ENCODE measurements at regions not wholly inside any gene's neighbourhood (a gene's known extent, or its start where the extent isn't known, plus 50 kb on each side); places are given as distances from the start of the nearest gene placed in this dataset.

DNA sequence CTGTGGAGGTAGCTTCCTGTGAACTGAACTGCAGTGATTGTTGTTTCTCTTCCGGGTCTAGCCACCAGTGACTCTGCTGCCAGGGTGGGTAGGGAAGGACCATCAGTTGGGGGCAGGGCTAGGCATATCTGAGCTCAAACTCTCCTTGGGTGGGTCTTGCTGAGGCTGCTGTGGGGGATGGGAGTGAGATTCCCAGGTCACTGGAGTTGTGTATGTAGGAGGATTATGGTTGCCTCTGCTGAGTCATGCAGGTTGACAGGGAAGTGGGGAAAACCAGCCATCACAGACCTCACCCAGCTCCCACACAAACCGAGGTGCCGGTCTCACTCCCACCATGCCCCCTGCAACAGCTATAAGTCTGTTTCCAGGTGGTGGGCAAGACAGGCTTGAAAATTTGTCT lies 1937.8 kb downstream of the PCDH7 start:
- no peak for TF ChIP-seq PATZ1 (CRISPR knock-in tag; IDR thresholded peaks at IDR 0.05; ENCODE audit: borderline replicate concordance)
- TF ChIP-seq SNAI2 (CRISPR knock-in tag; IDR thresholded peaks at IDR 0.05) = no peak
- no peak for TF ChIP-seq TOX (CRISPR knock-in tag; IDR thresholded peaks at IDR 0.05; ENCODE audit: borderline replicate concordance)
- no peak for TF ChIP-seq ZNF565 (CRISPR knock-in tag; conservative IDR thresholded peaks at IDR 0.05; ENCODE audit: low read depth)
- no peak for TF ChIP-seq ZFP30 (CRISPR knock-in tag; IDR thresholded peaks at IDR 0.05)
- TF ChIP-seq BACH2 (CRISPR knock-in tag; IDR thresholded peaks at IDR 0.05; ENCODE audit: borderline replicate concordance) = no peak
- no peak for TF ChIP-seq PPARA (CRISPR knock-in tag; IDR thresholded peaks at IDR 0.05; ENCODE audit: borderline replicate concordance)
- TF ChIP-seq ZFP3 (CRISPR knock-in tag; IDR thresholded peaks at IDR 0.05) = no peak
- TF ChIP-seq ESRRG (CRISPR knock-in tag; IDR thresholded peaks at IDR 0.05) = no peak
- no peak for TF ChIP-seq OSR1 (CRISPR knock-in tag; IDR thresholded peaks at IDR 0.05)
- no peak for TF ChIP-seq ZC3H10 (CRISPR knock-in tag; IDR thresholded peaks at IDR 0.05)
- no peak for TF ChIP-seq GLIS3 (CRISPR knock-in tag; IDR thresholded peaks at IDR 0.05)
- TF ChIP-seq ZNF8 (CRISPR knock-in tag; IDR thresholded peaks at IDR 0.05) = no peak
- no peak for TF ChIP-seq ARNTL (CRISPR knock-in tag; IDR thresholded peaks at IDR 0.05; ENCODE audit: borderline replicate concordance, low read depth)
- no peak for TF ChIP-seq CSRNP3 (CRISPR knock-in tag; IDR thresholded peaks at IDR 0.05)
- ATAC-seq = no peak

- TF ChIP-seq PATZ1 (CRISPR knock-in tag; IDR thresholded peaks at IDR 0.05; ENCODE audit: borderline replicate concordance) = no peak
- TF ChIP-seq BACH2 (CRISPR knock-in tag; IDR thresholded peaks at IDR 0.05; ENCODE audit: borderline replicate concordance) = no peak
- no peak for TF ChIP-seq RARB (CRISPR knock-in tag; IDR thresholded peaks at IDR 0.05)
- TF ChIP-seq OSR1 (CRISPR knock-in tag; IDR thresholded peaks at IDR 0.05) = no peak
- no peak for TF ChIP-seq ISL1 (CRISPR knock-in tag; IDR thresholded peaks at IDR 0.05)
- no peak for ATAC-seq
Observed at GRCh38 chr4:32661229-32661628, 1941.1 kb downstream of the PCDH7 start.

DNA sequence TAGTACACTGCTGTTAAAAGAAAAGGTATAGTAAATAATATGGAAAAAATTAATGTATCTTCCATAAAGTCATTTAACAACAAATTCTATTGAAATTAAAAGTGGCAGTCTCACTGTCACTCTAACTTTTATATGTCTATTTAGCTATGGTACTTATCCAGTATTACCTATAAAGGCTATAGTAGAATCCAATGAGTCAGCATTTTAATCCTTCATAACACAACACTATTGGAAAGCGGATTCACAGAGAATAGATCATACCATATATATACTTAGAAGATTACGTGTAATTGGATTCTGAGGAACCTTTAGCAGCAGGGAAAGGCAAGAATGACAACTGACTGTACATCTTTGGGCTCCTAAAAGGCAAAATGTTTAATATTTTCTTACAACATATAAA lies 1942.6 kb downstream of the PCDH7 start:
- TF ChIP-seq GLIS3 (CRISPR knock-in tag; IDR thresholded peaks at IDR 0.05) (no peak), ESRRG (CRISPR knock-in tag; IDR thresholded peaks at IDR 0.05) (no peak), CSRNP3 (CRISPR knock-in tag; IDR thresholded peaks at IDR 0.05) (no peak), PPARA (CRISPR knock-in tag; IDR thresholded peaks at IDR 0.05; ENCODE audit: borderline replicate concordance) (no peak), ZC3H10 (CRISPR knock-in tag; IDR thresholded peaks at IDR 0.05) (no peak), TSHZ2 (CRISPR knock-in tag; IDR thresholded peaks at IDR 0.05) (no peak), CSDC2 (CRISPR knock-in tag; IDR thresholded peaks at IDR 0.05) (no peak), ARNTL (CRISPR knock-in tag; IDR thresholded peaks at IDR 0.05; ENCODE audit: borderline replicate concordance, low read depth) (no peak)
- no peak for ATAC-seq

- ATAC-seq = no peak
- TF ChIP-seq ZNF565 (CRISPR knock-in tag; conservative IDR thresholded peaks at IDR 0.05; ENCODE audit: low read depth) (no peak), ZFP30 (CRISPR knock-in tag; IDR thresholded peaks at IDR 0.05) (no peak), RARB (CRISPR knock-in tag; IDR thresholded peaks at IDR 0.05) (no peak), ZNF70 (CRISPR knock-in tag; IDR thresholded peaks at IDR 0.05) (no peak)
- TF ChIP-seq, protein P1, sequence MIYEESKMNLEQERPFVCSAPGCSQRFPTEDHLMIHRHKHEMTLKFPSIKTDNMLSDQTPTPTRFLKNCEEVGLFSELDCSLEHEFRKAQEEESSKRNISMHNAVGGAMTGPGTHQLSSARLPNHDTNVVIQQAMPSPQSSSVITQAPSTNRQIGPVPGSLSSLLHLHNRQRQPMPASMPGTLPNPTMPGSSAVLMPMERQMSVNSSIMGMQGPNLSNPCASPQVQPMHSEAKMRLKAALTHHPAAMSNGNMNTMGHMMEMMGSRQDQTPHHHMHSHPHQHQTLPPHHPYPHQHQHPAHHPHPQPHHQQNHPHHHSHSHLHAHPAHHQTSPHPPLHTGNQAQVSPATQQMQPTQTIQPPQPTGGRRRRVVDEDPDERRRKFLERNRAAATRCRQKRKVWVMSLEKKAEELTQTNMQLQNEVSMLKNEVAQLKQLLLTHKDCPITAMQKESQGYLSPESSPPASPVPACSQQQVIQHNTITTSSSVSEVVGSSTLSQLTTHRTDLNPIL (CRISPR knock-in tag; IDR thresholded peaks at IDR 0.05; ENCODE audit: low read depth) = no peak
Observed at GRCh38 chr4:32672359-32672758, 1952.2 kb downstream of the PCDH7 start.

All from SK-N-SH treated with all-trans-retinoic acid at 6 μM for 48 hours (cell line).